Fibroblast of villous mesenchyme (primary cell): ENCODE measurements at regions not wholly inside any gene's neighbourhood (a gene's known extent, or its start where the extent isn't known, plus 50 kb on each side); places are given as distances from the start of the nearest gene placed in this dataset.

Source experiments
- DNase-seq: peaks from one replicate; pipeline ENCODE4 v3.0.0-alpha.2; 2010; ENCODE audit warnings: low read depth
- H3K4me3 ChIP-seq: 2 replicates; pipeline ENCODE4 v1.5.1; 2011; ENCODE audit warnings: low read depth, mild to moderate bottlenecking, low read length
- CTCF ChIP-seq: IDR thresholded peaks from 2 replicates; pipeline ENCODE4 v1.5.1; 2012; ENCODE audit warnings: low read depth, mild to moderate bottlenecking, low read length; ENCODE audit not compliant: insufficient read depth

- no peak overlapping the region for H3K4me3 ChIP-seq
- TF ChIP-seq CTCF = no peak
- no peak for DNase-seq
Measured at GRCh38 chr4:133493241-133493640, 344.1 kb downstream of the PCDH10 start.

- H3K4me3 ChIP-seq = no peak overlapping the region
- no peak for TF ChIP-seq CTCF
- peak; percentile 8 for DNase-seq
Measured at GRCh38 chr4:133484287-133484686, 335.2 kb downstream of the PCDH10 start.

GRCh38 chr4:133483600-133484246 lies 334.6 kb downstream of the PCDH10 start:
- DNase-seq = peak; percentile 44
- TF ChIP-seq CTCF = peak; percentile 54
- no peak overlapping the region for H3K4me3 ChIP-seq

GRCh38 chr4:133476063-133476462 lies 327.0 kb downstream of the PCDH10 start:
- no peak for TF ChIP-seq CTCF

GRCh38 chr4:133474501-133474900 lies 325.4 kb downstream of the PCDH10 start:
- DNase-seq = no peak
- H3K4me3 ChIP-seq = no peak overlapping the region
- no peak for TF ChIP-seq CTCF

More at GRCh38 chr4:133476063-133476462, 327.0 kb downstream of the PCDH10 start:
- H3K4me3 ChIP-seq = no peak overlapping the region
- DNase-seq = no peak

GRCh38 chr4:133472244-133472643 lies 323.1 kb downstream of the PCDH10 start:
- no peak overlapping the region for H3K4me3 ChIP-seq
- no peak for DNase-seq
- TF ChIP-seq CTCF = no peak

- no peak overlapping the region for H3K4me3 ChIP-seq
- TF ChIP-seq CTCF = no peak
- DNase-seq = no peak
Measured at GRCh38 chr4:133467290-133467947, 318.3 kb downstream of the PCDH10 start.
